ENCODE measurements at regions not wholly inside any gene's neighbourhood (a gene's known extent, or its start where the extent isn't known, plus 50 kb on each side); places are given as distances from the start of the nearest gene placed in this dataset.

GRCh38 chr10:44044549-44044948 lies 340.3 kb downstream of the CXCL12 start (continued):
- no peak for TF ChIP-seq PATZ1 (CRISPR knock-in tag; IDR thresholded peaks at IDR 0.05; ENCODE audit: borderline replicate concordance)
- no peak for TF ChIP-seq ZFP30 (CRISPR knock-in tag; IDR thresholded peaks at IDR 0.05)
- TF ChIP-seq ZFP3 (CRISPR knock-in tag; IDR thresholded peaks at IDR 0.05): no peak
- TF ChIP-seq ZNF565 (CRISPR knock-in tag; conservative IDR thresholded peaks at IDR 0.05; ENCODE audit: low read depth): no peak
- TF ChIP-seq, protein P1, sequence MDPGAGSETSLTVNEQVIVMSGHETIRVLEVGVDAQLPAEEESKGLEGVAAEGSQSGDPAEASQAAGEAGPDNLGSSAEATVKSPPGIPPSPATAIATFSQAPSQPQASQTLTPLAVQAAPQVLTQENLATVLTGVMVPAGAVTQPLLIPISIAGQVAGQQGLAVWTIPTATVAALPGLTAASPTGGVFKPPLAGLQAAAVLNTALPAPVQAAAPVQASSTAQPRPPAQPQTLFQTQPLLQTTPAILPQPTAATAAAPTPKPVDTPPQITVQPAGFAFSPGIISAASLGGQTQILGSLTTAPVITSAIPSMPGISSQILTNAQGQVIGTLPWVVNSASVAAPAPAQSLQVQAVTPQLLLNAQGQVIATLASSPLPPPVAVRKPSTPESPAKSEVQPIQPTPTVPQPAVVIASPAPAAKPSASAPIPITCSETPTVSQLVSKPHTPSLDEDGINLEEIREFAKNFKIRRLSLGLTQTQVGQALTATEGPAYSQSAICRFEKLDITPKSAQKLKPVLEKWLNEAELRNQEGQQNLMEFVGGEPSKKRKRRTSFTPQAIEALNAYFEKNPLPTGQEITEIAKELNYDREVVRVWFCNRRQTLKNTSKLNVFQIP (CRISPR knock-in tag; IDR thresholded peaks at IDR 0.05; ENCODE audit: borderline replicate concordance, low read depth): no peak
- no peak for TF ChIP-seq TOX (CRISPR knock-in tag; IDR thresholded peaks at IDR 0.05; ENCODE audit: borderline replicate concordance)
- TF ChIP-seq ARNTL (CRISPR knock-in tag; IDR thresholded peaks at IDR 0.05; ENCODE audit: borderline replicate concordance, low read depth): no peak

DNA sequence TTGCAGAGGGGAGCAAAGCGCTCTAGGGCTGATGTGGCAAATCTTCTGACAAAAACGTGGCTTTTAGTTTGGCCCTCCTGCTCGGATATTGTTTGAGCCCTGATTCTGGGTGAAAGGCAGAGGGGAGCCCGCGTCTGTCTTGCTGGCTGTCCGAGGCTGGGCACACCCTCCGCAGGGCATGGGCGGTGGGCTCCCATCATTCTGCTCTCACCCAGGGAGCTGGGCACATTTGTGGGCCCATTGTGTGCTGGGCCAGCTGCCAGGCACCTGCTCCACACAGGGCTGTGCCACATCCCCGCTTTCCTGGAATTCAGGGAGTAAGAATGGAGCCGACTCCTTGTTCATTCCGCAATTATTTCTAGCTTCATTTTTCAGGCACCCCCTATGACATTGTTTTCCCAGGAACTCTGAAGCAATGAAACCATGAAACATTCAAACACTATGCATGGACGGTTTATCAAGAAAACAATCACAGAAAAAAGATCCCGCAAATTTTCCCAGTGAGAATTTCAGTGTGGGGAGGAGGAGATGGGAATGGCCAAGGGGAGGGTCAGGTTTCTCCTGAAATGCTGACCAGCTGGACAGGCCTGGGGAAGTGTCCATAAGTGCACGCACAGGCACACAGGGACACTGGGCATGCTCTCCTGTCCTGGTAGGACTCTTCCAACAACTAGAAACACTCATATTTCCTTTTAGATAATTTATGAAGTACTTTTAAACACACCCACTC lies 341.1 kb downstream of the CXCL12 start:
- no peak for ATAC-seq
- TF ChIP-seq, protein P1 (CRISPR knock-in tag; IDR thresholded peaks at IDR 0.05; ENCODE audit: borderline replicate concordance, low read depth): no peak
- no peak for TF ChIP-seq ZC3H10 (CRISPR knock-in tag; IDR thresholded peaks at IDR 0.05)

GRCh38 chr10:44042926-44043602 lies 341.8 kb downstream of the CXCL12 start:
- ATAC-seq: no peak
- TF ChIP-seq PPARA (CRISPR knock-in tag; IDR thresholded peaks at IDR 0.05; ENCODE audit: borderline replicate concordance) (no peak), CREB5 (CRISPR knock-in tag; IDR thresholded peaks at IDR 0.05; ENCODE audit: low read depth) (no peak), PATZ1 (CRISPR knock-in tag; IDR thresholded peaks at IDR 0.05; ENCODE audit: borderline replicate concordance) (no peak), TSHZ2 (CRISPR knock-in tag; IDR thresholded peaks at IDR 0.05) (no peak), ZFP30 (CRISPR knock-in tag; IDR thresholded peaks at IDR 0.05) (no peak), TOX (CRISPR knock-in tag; IDR thresholded peaks at IDR 0.05; ENCODE audit: borderline replicate concordance) (no peak), CSDC2 (CRISPR knock-in tag; IDR thresholded peaks at IDR 0.05) (no peak), ARNTL (CRISPR knock-in tag; IDR thresholded peaks at IDR 0.05; ENCODE audit: borderline replicate concordance, low read depth) (no peak), ZC3H10 (CRISPR knock-in tag; IDR thresholded peaks at IDR 0.05) (no peak), TCF4 (CRISPR knock-in tag; IDR thresholded peaks at IDR 0.05; ENCODE audit: borderline replicate concordance) (no peak), ZNF565 (CRISPR knock-in tag; conservative IDR thresholded peaks at IDR 0.05; ENCODE audit: low read depth) (no peak), ZNF8 (CRISPR knock-in tag; IDR thresholded peaks at IDR 0.05) (no peak), RARB (CRISPR knock-in tag; IDR thresholded peaks at IDR 0.05) (no peak), ZNF70 (CRISPR knock-in tag; IDR thresholded peaks at IDR 0.05) (no peak), GLIS3 (CRISPR knock-in tag; IDR thresholded peaks at IDR 0.05) (no peak), OSR1 (CRISPR knock-in tag; IDR thresholded peaks at IDR 0.05) (no peak)
- TF ChIP-seq, protein P1 (CRISPR knock-in tag; IDR thresholded peaks at IDR 0.05; ENCODE audit: borderline replicate concordance, low read depth): no peak
- TF ChIP-seq, protein P2, sequence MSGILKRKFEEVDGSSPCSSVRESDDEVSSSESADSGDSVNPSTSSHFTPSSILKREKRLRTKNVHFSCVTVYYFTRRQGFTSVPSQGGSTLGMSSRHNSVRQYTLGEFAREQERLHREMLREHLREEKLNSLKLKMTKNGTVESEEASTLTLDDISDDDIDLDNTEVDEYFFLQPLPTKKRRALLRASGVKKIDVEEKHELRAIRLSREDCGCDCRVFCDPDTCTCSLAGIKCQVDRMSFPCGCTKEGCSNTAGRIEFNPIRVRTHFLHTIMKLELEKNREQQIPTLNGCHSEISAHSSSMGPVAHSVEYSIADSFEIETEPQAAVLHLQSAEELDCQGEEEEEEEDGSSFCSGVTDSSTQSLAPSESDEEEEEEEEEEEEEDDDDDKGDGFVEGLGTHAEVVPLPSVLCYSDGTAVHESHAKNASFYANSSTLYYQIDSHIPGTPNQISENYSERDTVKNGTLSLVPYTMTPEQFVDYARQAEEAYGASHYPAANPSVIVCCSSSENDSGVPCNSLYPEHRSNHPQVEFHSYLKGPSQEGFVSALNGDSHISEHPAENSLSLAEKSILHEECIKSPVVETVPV (CRISPR knock-in tag; IDR thresholded peaks at IDR 0.05): no peak

Measured in SK-N-SH treated with all-trans-retinoic acid at 6 μM for 48 hours (cell line).